Stomach (tissue), 8 donors: ENCODE measurements at regions not wholly inside any gene's neighbourhood (a gene's known extent, or its start where the extent isn't known, plus 50 kb on each side); places are given as distances from the start of the nearest gene placed in this dataset.

Experiments used
- DNase-seq, 2 donors: peaks; one replicate each; pipeline versions ENCODE4 v3.0.0 to v3.0.0-alpha.2; 2013 to 2019
- H3K27ac ChIP-seq, 5 donors: fragments of 200-600 bp in 4 of 5; sonication (generic) in 4 of 5; one replicate each; pipeline ENCODE4 v1.5.1; 2013 to 2019; ENCODE audit warnings: mild to moderate bottlenecking in 1 of 5, moderate library complexity in 1 of 5
- H3K27me3 ChIP-seq, 3 donors: fragments of 200-600 bp; sonication (generic); one replicate each; pipeline ENCODE4 v1.5.1; 2017 to 2019; ENCODE audit warnings: mixed run types in 1 of 3
- H3K36me3 ChIP-seq, 4 donors: fragments of 200-600 bp; sonication (generic); 1 replicate in 3 of 4; 2 replicates in 1 of 4; pipeline ENCODE4 v1.5.1; 2016 to 2019
- H3K4me1 ChIP-seq, 4 donors: fragments of 200-600 bp; sonication (generic); one replicate each; pipeline ENCODE4 v1.5.1; 2016 to 2019
- H3K4me3 ChIP-seq, 4 donors: fragments of 200-600 bp; sonication (generic) in 3 of 4; one replicate each; pipeline ENCODE4 v1.5.1; 2016 to 2019; ENCODE audit warnings: mild to moderate bottlenecking in 1 of 4
- H3K9me3 ChIP-seq, 4 donors: fragments of 200-600 bp; sonication (generic); one replicate each; pipeline ENCODE4 v1.5.1; 2016 to 2019
- EP300 ChIP-seq: sonication (generic); formaldehyde crosslinking; IDR thresholded peaks from one replicate; pipeline ENCODE4 v1.6.1; 2017; ENCODE audit warnings: antibody characterized with exemption
- POLR2A ChIP-seq, 4 donors: fragments of 450-650 bp; IDR thresholded peaks; one replicate each; pipeline ENCODE4 v1.6.1; 2016; ENCODE audit warnings: antibody characterized with exemption in 4 of 4, control low read depth in 2 of 4, mild to moderate bottlenecking in 1 of 4, moderate library complexity in 1 of 4
- POLR2AphosphoS5 ChIP-seq, 3 donors: sonication (generic); formaldehyde crosslinking; IDR thresholded peaks; one replicate each; pipeline ENCODE4 v1.6.1; 2016; ENCODE audit warnings: antibody characterized with exemption in 3 of 3
- WGBS, 5 donors: extraction: QIAGEN DNeasy Blood & Tissue Kit in 3 of 5; methylation state at CpG; one replicate each; pipeline versions ENCODE4 v1.1.5 to v1.1.7; 2013 to 2018; 5-methylcytosine and 5-hydroxymethylcytosine counted together
- intact Hi-C: fragments of 100-400 bp; cut with DNase I; formaldehyde crosslinking; loops from one replicate; pipeline ENCODE4 v1.15.1; 2023; ENCODE audit warnings: low total_unique reads
- TF ChIP-seq, protein P1 (sequence below), 7 experiments: fragments of 450-650 bp in 4 of 7; fragments of 200-600 bp in 3 of 7; sonication (generic) in 3 of 7; IDR thresholded peaks; one replicate each; pipeline ENCODE4 v1.5.1; 2016 to 2019; ENCODE audit warnings: antibody characterized with exemption in 7 of 7, control low read depth in 2 of 7, mild to moderate bottlenecking in 1 of 7
- donor health status: healthy with polysubstance abuse.
- donor health status: Bipolar disorder and iron deficiency.
- donor health status: healthy.

GRCh38 chr2:128591022-128591860 lies 272.6 kb upstream of the HS6ST1 start:
- H3K4me3 ChIP-seq, result no peak overlapping the region
- H3K9me3 ChIP-seq, result no peaks in the 10 kb centered on the region
- no peak overlapping the region for H3K27ac ChIP-seq
- DNase-seq, result peak in 1 of 2 donors; percentile 10
- no peaks in the 10 kb centered on the region for H3K27me3 ChIP-seq
- H3K4me1 ChIP-seq, result peaks cover 0 to 16% (median 2%) of the 10 kb centered on the region in 4 donors
- WGBS, 5 donors, result 78 to 82% (median 82%) methylated on average over 8 of the region's 8 CpGs
- intact Hi-C loops, result no loop called here
- TF ChIP-seq POLR2A (IDR thresholded peaks at IDR 0.05), result no peak
- no peak for TF ChIP-seq POLR2AphosphoS5 (IDR thresholded peaks at IDR 0.05)
- no peak for TF ChIP-seq EP300
- no peaks in the 10 kb centered on the region for H3K36me3 ChIP-seq

- 75 to 91% (median 87%) methylated on average over 11 of the region's 11 CpGs for WGBS, 5 donors
- TF ChIP-seq POLR2A (IDR thresholded peaks at IDR 0.05), result no peak
- TF ChIP-seq POLR2AphosphoS5 (IDR thresholded peaks at IDR 0.05), result no peak
- no peak for TF ChIP-seq EP300
- TF ChIP-seq, protein P1, sequence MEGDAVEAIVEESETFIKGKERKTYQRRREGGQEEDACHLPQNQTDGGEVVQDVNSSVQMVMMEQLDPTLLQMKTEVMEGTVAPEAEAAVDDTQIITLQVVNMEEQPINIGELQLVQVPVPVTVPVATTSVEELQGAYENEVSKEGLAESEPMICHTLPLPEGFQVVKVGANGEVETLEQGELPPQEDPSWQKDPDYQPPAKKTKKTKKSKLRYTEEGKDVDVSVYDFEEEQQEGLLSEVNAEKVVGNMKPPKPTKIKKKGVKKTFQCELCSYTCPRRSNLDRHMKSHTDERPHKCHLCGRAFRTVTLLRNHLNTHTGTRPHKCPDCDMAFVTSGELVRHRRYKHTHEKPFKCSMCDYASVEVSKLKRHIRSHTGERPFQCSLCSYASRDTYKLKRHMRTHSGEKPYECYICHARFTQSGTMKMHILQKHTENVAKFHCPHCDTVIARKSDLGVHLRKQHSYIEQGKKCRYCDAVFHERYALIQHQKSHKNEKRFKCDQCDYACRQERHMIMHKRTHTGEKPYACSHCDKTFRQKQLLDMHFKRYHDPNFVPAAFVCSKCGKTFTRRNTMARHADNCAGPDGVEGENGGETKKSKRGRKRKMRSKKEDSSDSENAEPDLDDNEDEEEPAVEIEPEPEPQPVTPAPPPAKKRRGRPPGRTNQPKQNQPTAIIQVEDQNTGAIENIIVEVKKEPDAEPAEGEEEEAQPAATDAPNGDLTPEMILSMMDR (IDR thresholded peaks at IDR 0.05), result no peak
- DNase-seq, result peak; percentile 19 to 36
- intact Hi-C loops, result no loop called here
- H3K27ac ChIP-seq, result no peak overlapping the region
- H3K4me1 ChIP-seq, result peaks cover 0 to 16% (median 2%) of the 10 kb centered on the region in 4 donors
- no peaks in the 10 kb centered on the region for H3K27me3 ChIP-seq
- no peaks in the 10 kb centered on the region for H3K9me3 ChIP-seq
- no peaks in the 10 kb centered on the region for H3K36me3 ChIP-seq
- H3K4me3 ChIP-seq, result no peak overlapping the region
Measured at GRCh38 chr2:128591861-128592822, 273.5 kb upstream of the HS6ST1 start.

DNA sequence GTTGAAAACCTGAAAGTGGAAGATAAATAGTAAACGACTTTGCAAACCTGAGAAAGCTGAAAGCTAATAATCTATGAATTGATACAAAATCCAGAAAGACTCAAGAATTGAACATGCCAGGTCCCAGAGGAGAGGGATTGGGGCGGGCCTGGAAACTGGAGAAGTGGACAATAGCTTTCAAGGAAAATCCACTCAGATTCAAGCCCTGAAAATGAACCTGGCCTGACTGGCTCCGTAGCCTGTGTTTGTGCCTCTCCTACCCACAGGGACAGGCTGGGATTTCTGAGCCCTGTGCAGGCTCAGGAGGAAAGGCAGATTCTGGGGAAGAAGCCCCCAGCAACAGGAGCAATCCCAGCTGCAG lies 274.8 kb upstream of the HS6ST1 start:
- Histone ChIP-seq H3K27me3 (no peaks in the 10 kb centered on the region), H3K36me3 (no peaks in the 10 kb centered on the region), H3K27ac (no peak overlapping the region), H3K9me3 (no peaks in the 10 kb centered on the region), H3K4me3 (no peak overlapping the region), H3K4me1 (peaks cover 0 to 16% (median 2%) of the 10 kb centered on the region in 4 donors)
- WGBS, 5 donors, result 80 to 85% (median 83%) methylated on average over 3 of the region's 3 CpGs
- intact Hi-C loops, result no loop called here
- DNase-seq, result peak in 1 of 2 donors; percentile 18
- TF ChIP-seq POLR2A (IDR thresholded peaks at IDR 0.05) (no peak), POLR2AphosphoS5 (IDR thresholded peaks at IDR 0.05) (no peak), EP300 (no peak)
- TF ChIP-seq, protein P1 (IDR thresholded peaks at IDR 0.05), result no peak

DNA sequence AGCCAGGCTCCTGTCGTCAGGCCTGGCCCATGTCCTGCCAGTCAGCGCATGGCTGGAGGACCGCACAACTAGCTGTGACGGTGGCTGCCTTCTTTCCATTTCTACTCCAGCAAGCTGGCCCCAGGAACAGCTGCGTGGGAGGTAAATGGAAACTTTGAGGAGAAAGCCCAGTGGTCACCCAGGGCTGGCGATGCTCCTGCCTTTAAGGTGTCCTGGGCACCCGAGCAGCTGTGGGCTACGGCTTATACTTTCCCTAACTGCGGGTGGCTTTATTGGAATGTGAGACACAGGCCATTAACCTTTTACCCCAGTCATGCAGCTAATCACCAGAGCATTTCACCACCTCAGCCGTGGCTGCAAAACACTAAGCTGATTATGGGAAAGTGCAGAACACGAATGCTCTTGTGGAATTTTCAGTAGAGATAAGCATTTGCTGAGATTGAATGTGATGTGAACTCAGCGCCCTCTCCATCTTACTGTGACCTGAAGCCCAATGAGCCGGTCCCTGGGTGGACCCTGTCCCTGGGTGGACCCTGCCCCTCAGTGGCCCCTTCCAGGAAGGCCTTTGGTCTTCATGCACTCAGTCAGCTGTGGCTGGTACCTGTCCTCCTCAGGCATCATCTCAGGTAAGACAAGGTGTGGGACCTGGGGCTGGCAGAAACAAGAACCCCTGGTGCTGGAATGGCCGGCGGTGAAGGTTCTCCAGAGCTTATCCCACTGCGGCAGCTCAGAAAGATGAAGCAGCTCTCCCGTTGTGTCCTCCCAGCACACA lies 275.4 kb upstream of the HS6ST1 start:
- Histone ChIP-seq H3K4me1 (peaks cover 0 to 16% (median 2%) of the 10 kb centered on the region in 4 donors), H3K27ac (peak overlapping the region in 1 of 5 donors; percentile 33), H3K27me3 (no peaks in the 10 kb centered on the region), H3K9me3 (no peaks in the 10 kb centered on the region), H3K36me3 (no peaks in the 10 kb centered on the region), H3K4me3 (no peak overlapping the region)
- 71 to 80% (median 76%) methylated on average over 17 of the region's 17 CpGs for WGBS, 5 donors
- intact Hi-C loops, result no loop called here
- TF ChIP-seq EP300 (no peak), POLR2A (IDR thresholded peaks at IDR 0.05) (no peak), POLR2AphosphoS5 (IDR thresholded peaks at IDR 0.05) (no peak)
- TF ChIP-seq, protein P1 (IDR thresholded peaks at IDR 0.05), result no peak
- DNase-seq, result peak; percentile 19 to 44
